ENCODE measurements at regions not wholly inside any gene's neighbourhood (a gene's known extent, or its start where the extent isn't known, plus 50 kb on each side); places are given as distances from the start of the nearest gene placed in this dataset.

DNA sequence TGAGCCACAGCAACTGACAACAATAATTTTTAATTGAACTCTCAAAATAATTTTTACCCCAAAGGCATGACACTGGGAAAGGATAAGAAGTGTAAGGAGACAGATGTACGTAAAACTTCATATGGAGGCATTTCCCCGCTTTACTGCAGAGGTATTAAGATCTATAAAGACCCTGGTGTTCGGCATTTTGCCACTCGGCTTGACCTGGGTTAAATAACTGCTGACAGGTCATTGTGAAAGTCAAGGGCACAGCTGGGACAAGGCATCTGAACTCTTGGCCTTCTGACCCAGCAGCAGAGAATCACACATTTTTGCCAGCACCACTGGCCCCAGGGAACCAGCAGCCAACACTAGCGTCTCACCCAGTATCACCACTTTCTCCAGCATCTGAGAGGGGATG is 372.1 kb downstream of the SOX9 start:
- POLR2A ChIA-PET, result no interaction called here
- Mint-ChIP-seq H3K4me3 (no peak overlapping the region), H3K27ac (no peak overlapping the region), H3K27me3 (ENCODE audit: low read depth) (peaks cover 3% of the 10 kb centered on the region; the same call in 1 of the 2 replicates), H3K9me3 (peaks cover 12% of the 10 kb centered on the region), H3K36me3 (0 out of 2 replicates have a peak, but pooled peaks cover 3% of the 10 kb centered on the region), H3K4me1 (peaks cover 7% of the 10 kb centered on the region)
- no peak for TF ChIP-seq GTF2I (CRISPR knock-in tag; conservative IDR thresholded peaks at IDR 0.05)
- TF ChIP-seq FOXK1 (CRISPR knock-in tag; IDR thresholded peaks at IDR 0.05), result no peak
- TF ChIP-seq, protein P1, sequence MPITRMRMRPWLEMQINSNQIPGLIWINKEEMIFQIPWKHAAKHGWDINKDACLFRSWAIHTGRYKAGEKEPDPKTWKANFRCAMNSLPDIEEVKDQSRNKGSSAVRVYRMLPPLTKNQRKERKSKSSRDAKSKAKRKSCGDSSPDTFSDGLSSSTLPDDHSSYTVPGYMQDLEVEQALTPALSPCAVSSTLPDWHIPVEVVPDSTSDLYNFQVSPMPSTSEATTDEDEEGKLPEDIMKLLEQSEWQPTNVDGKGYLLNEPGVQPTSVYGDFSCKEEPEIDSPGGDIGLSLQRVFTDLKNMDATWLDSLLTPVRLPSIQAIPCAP (CRISPR knock-in tag; IDR thresholded peaks at IDR 0.05), result no peak
- TF ChIP-seq, protein P2, sequence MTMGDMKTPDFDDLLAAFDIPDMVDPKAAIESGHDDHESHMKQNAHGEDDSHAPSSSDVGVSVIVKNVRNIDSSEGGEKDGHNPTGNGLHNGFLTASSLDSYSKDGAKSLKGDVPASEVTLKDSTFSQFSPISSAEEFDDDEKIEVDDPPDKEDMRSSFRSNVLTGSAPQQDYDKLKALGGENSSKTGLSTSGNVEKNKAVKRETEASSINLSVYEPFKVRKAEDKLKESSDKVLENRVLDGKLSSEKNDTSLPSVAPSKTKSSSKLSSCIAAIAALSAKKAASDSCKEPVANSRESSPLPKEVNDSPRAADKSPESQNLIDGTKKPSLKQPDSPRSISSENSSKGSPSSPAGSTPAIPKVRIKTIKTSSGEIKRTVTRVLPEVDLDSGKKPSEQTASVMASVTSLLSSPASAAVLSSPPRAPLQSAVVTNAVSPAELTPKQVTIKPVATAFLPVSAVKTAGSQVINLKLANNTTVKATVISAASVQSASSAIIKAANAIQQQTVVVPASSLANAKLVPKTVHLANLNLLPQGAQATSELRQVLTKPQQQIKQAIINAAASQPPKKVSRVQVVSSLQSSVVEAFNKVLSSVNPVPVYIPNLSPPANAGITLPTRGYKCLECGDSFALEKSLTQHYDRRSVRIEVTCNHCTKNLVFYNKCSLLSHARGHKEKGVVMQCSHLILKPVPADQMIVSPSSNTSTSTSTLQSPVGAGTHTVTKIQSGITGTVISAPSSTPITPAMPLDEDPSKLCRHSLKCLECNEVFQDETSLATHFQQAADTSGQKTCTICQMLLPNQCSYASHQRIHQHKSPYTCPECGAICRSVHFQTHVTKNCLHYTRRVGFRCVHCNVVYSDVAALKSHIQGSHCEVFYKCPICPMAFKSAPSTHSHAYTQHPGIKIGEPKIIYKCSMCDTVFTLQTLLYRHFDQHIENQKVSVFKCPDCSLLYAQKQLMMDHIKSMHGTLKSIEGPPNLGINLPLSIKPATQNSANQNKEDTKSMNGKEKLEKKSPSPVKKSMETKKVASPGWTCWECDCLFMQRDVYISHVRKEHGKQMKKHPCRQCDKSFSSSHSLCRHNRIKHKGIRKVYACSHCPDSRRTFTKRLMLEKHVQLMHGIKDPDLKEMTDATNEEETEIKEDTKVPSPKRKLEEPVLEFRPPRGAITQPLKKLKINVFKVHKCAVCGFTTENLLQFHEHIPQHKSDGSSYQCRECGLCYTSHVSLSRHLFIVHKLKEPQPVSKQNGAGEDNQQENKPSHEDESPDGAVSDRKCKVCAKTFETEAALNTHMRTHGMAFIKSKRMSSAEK (CRISPR knock-in tag; IDR thresholded peaks at IDR 0.05; ENCODE audit: borderline replicate concordance), result no peak
- TF ChIP-seq ESRRA (CRISPR knock-in tag; IDR thresholded peaks at IDR 0.05; ENCODE audit: borderline replicate concordance), result no peak
- no peak for TF ChIP-seq ZNF671 (CRISPR knock-in tag; IDR thresholded peaks at IDR 0.05)
- no peak for TF ChIP-seq ZBTB21 (CRISPR knock-in tag; IDR thresholded peaks at IDR 0.05; ENCODE audit: borderline replicate concordance)
- TF ChIP-seq JUN (CRISPR knock-in tag; IDR thresholded peaks at IDR 0.05), result no peak
- no peak for TF ChIP-seq GRHL2 (CRISPR knock-in tag; IDR thresholded peaks at IDR 0.05; ENCODE audit: insufficient replicate concordance, severe bottlenecking)
- TF ChIP-seq ETV6 (CRISPR knock-in tag; IDR thresholded peaks at IDR 0.05), result no peak
- TF ChIP-seq ZNF423 (CRISPR knock-in tag; IDR thresholded peaks at IDR 0.05), result no peak
- TF ChIP-seq ELF4 (CRISPR knock-in tag; IDR thresholded peaks at IDR 0.05; ENCODE audit: low read depth), result no peak
- TF ChIP-seq, protein P3, sequence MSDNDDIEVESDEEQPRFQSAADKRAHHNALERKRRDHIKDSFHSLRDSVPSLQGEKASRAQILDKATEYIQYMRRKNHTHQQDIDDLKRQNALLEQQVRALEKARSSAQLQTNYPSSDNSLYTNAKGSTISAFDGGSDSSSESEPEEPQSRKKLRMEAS (CRISPR knock-in tag; IDR thresholded peaks at IDR 0.05), result no peak
- no peak for TF ChIP-seq ZNF396 (CRISPR knock-in tag; IDR thresholded peaks at IDR 0.05; ENCODE audit: borderline replicate concordance)
- TF ChIP-seq, protein P4, sequence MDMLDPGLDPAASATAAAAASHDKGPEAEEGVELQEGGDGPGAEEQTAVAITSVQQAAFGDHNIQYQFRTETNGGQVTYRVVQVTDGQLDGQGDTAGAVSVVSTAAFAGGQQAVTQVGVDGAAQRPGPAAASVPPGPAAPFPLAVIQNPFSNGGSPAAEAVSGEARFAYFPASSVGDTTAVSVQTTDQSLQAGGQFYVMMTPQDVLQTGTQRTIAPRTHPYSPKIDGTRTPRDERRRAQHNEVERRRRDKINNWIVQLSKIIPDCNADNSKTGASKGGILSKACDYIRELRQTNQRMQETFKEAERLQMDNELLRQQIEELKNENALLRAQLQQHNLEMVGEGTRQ (CRISPR knock-in tag; IDR thresholded peaks at IDR 0.05), result no peak
- TF ChIP-seq, protein P5, sequence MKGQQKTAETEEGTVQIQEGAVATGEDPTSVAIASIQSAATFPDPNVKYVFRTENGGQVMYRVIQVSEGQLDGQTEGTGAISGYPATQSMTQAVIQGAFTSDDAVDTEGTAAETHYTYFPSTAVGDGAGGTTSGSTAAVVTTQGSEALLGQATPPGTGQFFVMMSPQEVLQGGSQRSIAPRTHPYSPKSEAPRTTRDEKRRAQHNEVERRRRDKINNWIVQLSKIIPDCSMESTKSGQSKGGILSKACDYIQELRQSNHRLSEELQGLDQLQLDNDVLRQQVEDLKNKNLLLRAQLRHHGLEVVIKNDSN (CRISPR knock-in tag; IDR thresholded peaks at IDR 0.05), result no peak
- no peak for TF ChIP-seq SP1 (CRISPR knock-in tag; conservative IDR thresholded peaks at IDR 0.05)
- TF ChIP-seq, protein P6, sequence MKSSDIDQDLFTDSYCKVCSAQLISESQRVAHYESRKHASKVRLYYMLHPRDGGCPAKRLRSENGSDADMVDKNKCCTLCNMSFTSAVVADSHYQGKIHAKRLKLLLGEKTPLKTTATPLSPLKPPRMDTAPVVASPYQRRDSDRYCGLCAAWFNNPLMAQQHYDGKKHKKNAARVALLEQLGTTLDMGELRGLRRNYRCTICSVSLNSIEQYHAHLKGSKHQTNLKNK (CRISPR knock-in tag; IDR thresholded peaks at IDR 0.05), result no peak
- DNase-seq (ENCODE audit: low spot score) (no peak), ATAC-seq (no peak)
- CTCF ChIA-PET, result no interaction called here

DNA sequence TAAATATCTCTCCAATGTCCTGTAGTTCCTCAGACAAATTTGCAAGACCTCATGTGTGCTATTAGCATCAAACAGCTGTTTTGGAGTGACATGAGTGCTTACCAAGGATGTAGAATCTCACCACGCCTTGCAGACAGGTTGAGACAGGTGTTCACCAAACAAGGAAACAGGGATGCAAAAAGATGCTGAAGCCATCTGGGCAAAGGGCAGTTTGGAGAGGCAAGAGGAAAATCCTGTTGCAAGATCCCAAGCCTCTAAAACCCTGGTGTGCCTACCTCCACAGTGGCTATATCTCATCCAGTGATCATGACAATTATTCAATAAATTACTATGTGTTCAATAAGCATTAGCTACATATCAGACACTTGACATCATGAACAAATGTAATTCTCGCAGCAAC is 373.7 kb downstream of the SOX9 start:
- Mint-ChIP-seq H3K4me1 (peaks cover 5% of the 10 kb centered on the region), H3K9me3 (peaks cover 12% of the 10 kb centered on the region), H3K4me3 (no peak overlapping the region), H3K27ac (no peak overlapping the region), H3K36me3 (0 out of 2 replicates have a peak, but pooled peaks cover 3% of the 10 kb centered on the region), H3K27me3 (ENCODE audit: low read depth) (peaks cover 3% of the 10 kb centered on the region; the same call in 1 of the 2 replicates)
- DNase-seq (ENCODE audit: low spot score), result no peak
- ChIA-PET CTCF (no interaction called here), POLR2A (no interaction called here)
- TF ChIP-seq, protein P7, sequence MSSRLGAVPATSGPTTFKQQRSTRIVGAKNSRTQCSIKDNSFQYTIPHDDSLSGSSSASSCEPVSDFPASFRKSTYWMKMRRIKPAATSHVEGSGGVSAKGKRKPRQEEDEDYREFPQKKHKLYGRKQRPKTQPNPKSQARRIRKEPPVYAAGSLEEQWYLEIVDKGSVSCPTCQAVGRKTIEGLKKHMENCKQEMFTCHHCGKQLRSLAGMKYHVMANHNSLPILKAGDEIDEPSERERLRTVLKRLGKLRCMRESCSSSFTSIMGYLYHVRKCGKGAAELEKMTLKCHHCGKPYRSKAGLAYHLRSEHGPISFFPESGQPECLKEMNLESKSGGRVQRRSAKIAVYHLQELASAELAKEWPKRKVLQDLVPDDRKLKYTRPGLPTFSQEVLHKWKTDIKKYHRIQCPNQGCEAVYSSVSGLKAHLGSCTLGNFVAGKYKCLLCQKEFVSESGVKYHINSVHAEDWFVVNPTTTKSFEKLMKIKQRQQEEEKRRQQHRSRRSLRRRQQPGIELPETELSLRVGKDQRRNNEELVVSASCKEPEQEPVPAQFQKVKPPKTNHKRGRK (CRISPR knock-in tag; IDR thresholded peaks at IDR 0.05; ENCODE audit: borderline replicate concordance), result no peak
- TF ChIP-seq PRRX2 (CRISPR knock-in tag; IDR thresholded peaks at IDR 0.05), result no peak
- no peak for TF ChIP-seq ZNF121 (CRISPR knock-in tag; IDR thresholded peaks at IDR 0.05)
- no peak for TF ChIP-seq ESRRA (CRISPR knock-in tag; IDR thresholded peaks at IDR 0.05; ENCODE audit: borderline replicate concordance)
- no peak for TF ChIP-seq RELA (CRISPR knock-in tag; IDR thresholded peaks at IDR 0.05; ENCODE audit: borderline replicate concordance)
- no peak for TF ChIP-seq KAT7 (CRISPR knock-in tag; IDR thresholded peaks at IDR 0.05; ENCODE audit: borderline replicate concordance)
- TF ChIP-seq, protein P8, sequence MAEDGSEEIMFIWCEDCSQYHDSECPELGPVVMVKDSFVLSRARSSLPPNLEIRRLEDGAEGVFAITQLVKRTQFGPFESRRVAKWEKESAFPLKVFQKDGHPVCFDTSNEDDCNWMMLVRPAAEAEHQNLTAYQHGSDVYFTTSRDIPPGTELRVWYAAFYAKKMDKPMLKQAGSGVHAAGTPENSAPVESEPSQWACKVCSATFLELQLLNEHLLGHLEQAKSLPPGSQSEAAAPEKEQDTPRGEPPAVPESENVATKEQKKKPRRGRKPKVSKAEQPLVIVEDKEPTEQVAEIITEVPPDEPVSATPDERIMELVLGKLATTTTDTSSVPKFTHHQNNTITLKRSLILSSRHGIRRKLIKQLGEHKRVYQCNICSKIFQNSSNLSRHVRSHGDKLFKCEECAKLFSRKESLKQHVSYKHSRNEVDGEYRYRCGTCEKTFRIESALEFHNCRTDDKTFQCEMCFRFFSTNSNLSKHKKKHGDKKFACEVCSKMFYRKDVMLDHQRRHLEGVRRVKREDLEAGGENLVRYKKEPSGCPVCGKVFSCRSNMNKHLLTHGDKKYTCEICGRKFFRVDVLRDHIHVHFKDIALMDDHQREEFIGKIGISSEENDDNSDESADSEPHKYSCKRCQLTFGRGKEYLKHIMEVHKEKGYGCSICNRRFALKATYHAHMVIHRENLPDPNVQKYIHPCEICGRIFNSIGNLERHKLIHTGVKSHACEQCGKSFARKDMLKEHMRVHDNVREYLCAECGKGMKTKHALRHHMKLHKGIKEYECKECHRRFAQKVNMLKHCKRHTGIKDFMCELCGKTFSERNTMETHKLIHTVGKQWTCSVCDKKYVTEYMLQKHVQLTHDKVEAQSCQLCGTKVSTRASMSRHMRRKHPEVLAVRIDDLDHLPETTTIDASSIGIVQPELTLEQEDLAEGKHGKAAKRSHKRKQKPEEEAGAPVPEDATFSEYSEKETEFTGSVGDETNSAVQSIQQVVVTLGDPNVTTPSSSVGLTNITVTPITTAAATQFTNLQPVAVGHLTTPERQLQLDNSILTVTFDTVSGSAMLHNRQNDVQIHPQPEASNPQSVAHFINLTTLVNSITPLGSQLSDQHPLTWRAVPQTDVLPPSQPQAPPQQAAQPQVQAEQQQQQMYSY (CRISPR knock-in tag; IDR thresholded peaks at IDR 0.05), result no peak
- ATAC-seq, result no peak

Measured in WTC11 (cell line).